Femur (tissue), 1 donor: ENCODE measurements at regions not wholly inside any gene's neighbourhood (a gene's known extent, or its start where the extent isn't known, plus 50 kb on each side); places are given as distances from the start of the nearest gene placed in this dataset.
"Not testable (repeated sequence)": the region's sequence is repeated elsewhere in the genome, so short reads cannot be mapped to it uniquely, and the experiment has no call there.

Experiments
- DNase-seq: peaks from one replicate; pipeline ENCODE4 v3.0.0-alpha.2; 2017

DNA sequence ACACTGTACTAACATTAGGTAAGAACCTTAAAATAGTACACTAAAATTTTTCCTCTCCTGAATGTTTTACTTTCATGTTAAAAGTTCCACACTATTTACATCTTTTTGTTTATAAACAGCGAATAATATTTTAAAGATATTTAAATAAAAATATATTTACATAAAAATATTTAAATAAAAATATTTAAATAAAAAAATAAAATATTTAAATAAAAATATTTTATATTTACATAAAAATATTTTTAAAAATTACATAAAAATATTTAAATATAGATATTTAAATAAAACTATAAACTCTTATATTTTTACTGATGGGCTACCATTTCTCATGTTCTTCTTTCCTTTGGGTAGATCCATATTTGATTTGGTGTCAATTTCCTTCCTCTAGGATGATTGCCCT is 619.0 kb downstream of the ANKRD7 start:
- DNase-seq: no peak

DNA sequence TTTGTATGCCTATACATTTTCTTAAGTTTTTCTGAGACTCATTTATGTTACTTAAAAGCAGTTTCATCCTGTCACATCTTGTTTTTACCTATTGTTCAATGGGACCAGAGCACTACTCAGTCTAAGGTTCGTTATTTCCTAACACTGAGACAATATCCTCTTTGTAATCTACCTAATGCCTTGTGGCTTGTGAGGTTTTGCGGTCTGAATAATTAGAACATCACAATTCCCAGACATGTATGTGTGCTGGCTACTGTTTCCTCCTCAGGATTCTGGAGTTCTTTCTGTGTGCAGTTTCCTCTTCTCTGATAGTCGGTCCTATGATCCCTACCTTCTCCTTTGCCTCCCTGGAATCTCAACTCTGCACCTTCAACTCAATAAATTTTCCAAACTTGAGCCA is 620.2 kb downstream of the ANKRD7 start:
- DNase-seq: no peak

DNA sequence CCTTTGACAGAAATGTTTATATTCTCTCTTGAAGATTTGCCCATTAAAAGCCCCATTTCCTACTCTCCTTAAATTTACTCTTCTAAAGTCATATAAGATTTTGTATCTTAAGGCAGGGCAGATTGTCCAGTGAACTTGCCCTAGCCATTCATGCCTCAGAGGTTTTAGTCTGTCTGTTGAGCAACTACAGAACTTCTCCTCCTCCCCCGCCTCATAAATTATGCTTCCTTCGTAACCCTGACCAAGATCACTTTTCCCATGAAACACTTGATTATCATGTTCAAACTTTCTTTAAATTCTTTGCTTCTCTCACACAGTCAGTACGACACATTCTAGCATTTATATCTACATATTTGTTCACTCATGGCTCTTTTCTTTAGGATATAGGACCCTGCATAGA is 621.3 kb downstream of the ANKRD7 start:
- DNase-seq: no peak

DNA sequence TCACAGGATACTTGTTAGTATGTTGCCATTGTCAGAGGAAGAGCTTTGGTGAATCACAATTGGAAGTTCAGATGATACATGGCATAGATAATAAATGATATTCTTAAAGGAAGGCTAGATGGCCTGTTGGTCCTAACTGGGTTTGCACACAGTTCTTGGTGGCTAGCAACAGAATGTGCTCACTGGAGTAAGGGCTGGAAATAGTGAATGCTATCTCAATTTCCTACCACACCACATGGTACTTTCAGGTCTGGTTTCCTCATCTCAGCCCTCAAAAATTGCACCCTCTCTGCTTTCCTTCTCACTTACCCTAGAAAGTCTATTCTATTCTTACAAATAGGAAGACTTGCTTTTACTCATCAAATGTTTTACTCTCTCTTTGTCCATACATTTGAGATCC is 622.5 kb downstream of the ANKRD7 start:
- DNase-seq: no peak

DNA sequence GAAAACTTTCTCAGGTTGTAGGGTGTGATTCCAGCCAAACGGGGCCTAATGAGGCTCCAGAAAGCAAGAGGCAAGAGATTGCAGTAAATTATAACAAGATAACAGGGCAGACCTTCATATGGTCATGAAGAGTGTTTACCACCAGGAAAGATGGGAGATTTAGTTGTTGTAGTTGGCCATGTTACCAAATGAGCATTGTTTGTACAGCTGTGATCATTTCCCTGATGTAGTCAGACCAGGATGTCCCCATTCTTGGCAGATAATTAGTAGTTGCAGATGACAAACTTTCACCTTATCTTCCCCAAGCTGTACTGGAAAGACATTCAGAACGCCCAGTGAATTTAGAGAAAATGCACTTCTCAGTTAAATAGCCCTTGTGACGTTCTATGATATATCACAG is 630.8 kb downstream of the ANKRD7 start:
- no peak for DNase-seq

DNA sequence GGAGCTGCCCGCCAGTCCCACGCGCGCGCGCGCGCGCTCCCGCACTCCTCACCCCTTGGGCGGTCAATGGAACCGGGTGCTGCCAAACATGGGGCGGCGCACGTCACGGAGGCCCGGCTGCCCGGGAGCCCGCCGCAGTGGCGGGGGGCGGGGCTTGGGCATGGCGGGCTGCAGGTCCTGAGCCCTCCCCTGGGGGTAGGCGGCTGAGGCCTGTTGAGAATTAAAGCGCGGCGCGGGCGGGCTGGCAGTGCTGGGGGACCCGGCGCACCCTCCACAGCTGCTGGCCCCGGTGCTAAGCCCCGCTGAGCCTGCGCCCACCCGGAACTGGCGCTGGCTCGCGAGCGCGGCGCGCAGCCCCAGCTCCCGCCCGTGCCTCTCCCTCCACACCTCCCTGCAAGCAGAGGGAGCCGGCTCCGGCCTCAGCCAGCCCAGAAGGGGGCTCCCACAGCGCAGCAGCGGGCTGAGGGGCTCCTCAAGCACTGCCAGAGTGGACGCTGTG is 634.2 kb downstream of the ANKRD7 start:
- no peak for DNase-seq

DNA sequence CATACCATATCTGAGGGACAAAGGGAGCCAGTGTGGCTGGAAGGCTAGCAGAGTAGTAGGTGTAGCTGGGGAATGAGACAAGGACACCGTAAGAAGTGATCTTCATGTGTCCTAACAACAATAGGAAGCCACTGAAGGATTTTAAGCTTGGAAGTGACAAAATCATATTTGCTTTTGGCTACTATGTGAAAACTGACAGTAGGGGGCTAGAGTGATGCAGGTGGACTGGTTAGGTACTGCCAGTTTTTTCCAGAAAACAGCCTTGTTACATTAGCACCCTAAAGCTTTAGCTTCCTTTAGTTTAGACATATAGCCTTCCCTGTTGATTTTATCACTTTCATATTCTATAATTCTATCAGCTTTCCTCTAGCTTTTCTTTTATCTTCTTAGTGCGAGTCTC is 637.1 kb downstream of the ANKRD7 start:
- DNase-seq: no peak

DNA sequence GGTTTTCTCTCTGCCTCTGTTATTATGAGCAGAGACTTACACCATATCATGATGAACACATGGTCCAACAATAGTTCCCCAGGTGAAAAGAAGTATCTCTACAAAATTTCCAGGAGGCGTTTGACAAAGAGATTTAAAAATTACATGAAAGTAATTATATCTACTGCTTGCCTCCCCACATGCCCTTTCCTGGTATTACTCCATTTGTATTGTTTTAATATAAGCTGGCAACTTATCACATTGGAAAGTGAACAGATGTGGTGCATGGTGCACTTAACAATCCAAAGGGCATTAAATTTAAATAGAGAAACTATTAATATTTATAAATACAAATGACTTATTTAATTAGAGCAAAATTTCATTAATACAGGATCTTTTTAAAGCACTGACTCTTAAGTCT is 638.2 kb downstream of the ANKRD7 start:
- no peak for DNase-seq

DNA sequence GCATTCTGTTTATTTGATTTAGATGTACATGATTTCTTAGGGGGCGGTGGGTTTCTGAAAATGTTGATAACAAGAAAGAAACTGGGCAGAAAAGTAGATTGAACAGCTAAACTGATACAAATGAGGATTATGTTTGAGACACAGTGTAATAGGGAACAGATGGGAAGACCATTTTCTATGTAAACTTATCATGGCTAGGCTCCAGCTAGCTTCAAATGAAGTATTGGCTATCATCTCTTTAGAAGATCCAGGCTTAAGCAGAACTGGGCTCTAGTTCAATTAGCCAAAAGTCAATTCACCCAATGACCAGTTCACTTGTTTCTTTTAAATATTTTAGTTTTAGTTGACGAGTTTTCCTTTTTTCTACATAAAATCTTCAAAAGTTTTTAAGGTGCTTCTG is 639.5 kb downstream of the ANKRD7 start:
- no peak for DNase-seq

DNA sequence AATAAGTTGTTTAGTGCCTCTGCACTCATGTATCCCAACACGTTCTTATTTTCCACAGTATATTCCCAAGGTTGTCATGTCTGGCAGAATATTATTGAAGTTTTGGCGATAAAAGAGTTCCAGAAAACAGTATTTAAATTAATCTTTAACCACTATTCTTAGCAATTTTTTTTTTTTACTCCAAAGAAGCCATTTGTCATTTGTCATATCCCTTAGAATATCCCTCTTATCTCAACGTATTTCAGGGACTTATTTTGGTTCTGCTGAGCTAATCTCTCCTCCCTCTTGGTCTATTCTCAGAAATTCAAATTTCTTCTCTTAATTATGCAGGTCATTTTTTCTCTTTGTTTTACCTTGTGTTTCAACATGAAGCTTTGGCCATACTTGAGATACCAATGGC is 643.4 kb downstream of the ANKRD7 start:
- no peak for DNase-seq

DNA sequence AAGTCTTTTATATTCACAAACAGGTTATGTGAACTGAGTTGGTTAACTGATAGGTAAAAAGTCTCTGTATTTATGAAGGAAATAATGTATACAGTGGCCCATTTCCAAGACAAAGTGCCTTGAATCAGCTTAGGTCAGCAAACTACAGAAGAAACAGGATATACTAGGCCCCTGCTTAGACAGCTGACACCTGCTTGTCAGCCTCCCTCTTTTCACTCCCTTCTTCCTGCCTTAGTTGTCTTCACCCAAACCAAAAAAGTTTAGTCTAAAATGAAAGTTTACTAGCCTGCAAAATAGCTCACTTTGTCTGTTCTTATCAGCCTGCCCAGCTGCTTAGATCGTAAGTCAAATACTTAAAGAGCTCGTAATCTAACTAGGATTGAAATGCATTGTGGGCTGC is 644.6 kb downstream of the ANKRD7 start:
- not testable (repeated sequence) for DNase-seq

DNA sequence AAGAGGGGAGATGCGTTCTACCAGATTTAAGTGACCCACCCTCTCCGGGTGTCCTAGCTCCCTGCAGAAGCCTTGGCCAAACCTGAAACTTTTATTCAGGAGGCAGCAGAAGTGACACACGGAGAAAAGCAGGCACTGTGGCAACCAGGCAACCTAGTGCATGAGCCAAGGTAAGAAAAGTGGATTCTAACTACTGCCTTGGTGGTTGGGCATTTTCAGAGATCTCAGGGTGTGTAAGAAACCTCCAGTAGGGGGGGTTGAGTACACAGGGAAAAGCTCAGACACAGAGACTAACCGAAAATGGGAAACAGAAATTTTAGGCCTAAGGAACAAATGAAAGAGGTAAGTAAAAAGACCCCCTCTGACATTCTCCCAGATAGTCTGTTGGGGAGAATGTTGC is 645.7 kb downstream of the ANKRD7 start:
- no peak for DNase-seq

DNA sequence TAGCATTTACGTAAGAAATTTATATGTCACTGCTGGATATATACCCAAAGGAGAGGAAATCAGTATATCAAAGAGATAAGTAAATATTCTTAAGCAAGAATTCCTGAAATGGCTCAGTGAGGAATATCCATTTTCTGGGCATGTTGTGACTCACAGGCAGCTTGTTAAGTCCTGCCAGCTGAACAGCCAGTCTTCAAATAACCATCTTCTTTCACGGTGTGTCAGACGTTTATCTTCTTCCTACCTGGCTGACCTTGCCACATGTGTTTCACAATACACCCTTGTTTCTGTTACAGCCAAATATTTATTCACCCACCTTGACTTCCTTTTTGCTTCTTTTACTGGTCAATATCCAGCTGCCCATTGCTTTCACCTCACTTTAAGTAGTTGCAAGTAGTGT is 648.1 kb downstream of the ANKRD7 start:
- no peak for DNase-seq

DNA sequence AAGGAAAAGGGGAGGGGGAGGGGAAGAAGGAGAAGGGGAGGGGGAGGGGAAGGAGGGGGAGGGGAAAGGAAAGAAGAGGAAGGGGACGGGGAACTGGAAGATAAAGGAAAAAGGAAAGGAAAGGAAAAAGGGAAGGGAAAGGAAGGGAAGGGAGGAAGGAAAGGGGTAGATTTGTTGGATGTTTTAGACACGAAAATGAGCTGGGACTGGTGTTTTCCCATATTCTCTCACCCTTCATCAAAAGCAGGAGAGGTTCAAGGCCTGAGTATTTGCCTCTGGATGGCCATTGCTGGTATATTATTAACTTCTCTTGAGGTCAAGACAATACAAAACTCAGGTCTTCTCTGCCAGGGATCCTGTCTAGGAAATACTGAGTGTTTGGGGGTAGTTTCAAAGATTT is 652.7 kb downstream of the ANKRD7 start:
- no peak for DNase-seq

DNA sequence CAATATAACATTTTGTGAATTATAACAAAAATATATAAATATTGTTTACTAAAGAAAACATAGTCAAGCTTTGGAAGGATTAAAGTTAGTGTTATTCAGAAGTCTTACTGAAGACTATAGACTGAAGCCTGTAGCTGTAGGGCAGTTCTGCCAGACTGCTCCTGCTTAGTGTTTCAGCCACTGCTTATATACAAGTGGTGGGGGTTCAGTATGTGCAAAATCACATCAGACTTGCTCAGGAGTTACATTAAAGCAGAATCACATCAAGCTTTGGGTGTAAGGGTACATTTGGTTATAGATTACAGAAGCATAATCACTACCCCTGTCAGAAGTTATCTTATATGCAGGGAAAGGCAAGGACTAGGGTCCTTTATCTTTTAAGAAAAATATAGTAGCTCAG is 653.8 kb downstream of the ANKRD7 start:
- no peak for DNase-seq

DNA sequence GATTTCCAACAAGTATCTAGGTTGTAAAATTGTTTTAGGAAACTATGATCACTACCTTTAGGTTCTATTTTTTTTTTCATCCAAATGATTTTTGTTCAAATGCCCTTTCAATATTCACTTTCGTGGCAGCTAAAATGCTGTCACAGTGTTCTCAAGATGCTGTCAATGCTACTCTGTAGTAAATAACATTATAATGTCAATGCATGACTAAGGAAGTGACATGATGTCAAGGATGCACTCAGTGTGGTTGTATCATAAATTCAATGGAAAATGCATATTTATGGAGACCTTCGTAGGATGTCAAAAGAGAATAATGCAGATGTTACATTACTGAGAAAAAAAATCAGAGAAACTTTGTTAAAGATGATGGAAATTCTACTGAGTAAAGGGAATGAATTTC is 673.8 kb downstream of the ANKRD7 start:
- no peak for DNase-seq

DNA sequence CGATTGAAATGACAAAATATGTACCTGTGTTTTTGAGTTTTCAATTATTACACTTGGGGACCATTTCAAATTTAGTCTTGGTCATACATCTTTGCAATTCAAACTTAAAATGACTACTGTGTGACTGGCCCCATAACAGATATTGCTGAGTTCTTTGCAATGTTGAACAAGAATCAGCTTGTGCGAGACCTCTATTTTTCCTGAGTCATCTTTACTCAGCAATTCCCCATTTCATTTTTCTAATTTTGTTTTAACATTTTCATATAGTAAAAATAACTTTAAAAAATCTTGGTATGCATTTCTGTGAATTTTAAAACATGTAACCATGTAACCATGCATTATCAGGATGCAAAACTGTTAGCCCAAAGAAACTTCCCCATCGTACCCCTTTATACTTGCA is 678.1 kb downstream of the ANKRD7 start:
- DNase-seq: no peak

DNA sequence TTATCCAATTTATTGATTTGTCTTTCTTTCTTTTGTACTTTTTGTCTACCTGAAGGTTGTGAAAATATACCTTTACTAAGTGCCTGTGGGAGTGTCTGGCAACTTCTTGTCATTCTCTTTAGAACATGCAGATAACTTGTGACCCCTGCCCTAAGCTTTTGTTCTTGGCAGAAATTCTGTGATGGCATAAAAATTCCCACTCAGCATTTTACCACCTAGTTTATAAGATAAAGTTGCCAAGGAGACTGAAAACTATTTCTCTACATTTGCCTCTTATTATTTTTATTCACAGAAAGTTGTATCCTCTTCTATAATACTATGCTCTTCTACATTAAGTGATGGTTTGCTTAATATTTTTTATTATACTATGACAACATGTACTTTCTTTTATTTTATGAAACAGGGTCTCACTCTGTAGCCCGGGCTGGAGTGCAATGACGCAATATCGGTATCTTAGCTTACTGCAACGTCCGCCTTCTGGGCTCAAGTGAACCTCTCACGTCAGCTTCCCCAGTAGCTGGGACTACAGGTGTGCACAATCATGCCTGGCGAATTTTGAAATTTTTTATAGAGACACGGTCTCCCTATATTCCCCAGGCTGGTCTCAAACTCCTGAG is 683.5 kb downstream of the ANKRD7 start:
- no peak for DNase-seq

DNA sequence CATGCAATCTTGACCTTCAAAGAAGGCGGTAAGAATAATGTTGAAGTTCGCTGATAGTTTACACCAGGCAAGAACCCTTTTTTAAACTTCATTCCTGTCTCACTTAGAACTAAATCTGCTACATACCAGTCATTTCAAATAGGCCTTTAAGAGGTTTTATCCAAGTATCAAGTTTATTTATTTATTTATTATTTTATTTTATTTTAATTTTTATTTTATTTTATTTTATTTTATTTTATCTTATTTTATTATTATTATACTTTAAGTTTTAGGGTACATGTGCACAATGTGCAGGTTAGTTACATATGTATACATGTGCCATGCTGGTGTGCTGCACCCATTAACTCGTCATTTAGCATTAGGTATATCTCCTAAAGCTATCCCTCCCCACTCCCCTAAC is 691.6 kb downstream of the ANKRD7 start:
- not testable (repeated sequence) for DNase-seq

DNA sequence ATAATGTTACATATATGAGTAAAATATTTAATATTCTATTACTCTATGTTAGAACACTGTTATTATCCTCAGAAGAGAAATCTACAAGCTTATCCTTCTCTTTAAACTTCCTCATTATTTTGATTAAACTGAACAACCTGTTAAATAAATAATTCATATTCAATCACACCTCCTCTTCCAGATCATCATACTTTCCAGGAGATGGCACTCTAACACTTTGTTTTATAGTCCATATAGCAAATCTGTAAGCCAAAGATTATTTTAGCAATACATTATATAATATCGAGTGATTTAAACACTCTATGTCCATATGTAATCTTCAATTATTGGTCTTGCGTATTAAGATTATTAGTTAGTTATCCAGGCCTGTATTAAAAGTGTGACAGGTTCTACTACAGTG is 694.1 kb downstream of the ANKRD7 start:
- no peak for DNase-seq

DNA sequence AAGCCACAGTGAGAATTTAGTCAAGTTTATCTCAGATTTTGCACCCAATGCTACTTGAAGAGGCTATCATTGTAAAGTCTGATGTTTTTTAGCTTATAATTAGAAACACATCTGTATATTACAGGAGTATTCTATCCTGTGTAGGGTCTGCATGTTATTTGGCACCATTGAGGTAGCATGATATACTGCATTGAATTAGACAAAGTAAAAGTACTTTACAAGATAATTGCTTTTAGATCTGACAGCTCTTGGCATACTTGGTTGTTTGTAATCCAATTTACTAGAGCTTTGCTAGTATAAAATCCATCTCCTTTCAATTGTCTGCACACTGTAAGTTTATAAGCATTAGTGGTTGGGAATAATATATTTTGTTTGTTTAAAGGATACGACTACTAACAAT is 714.3 kb downstream of the ANKRD7 start:
- DNase-seq: no peak

DNA sequence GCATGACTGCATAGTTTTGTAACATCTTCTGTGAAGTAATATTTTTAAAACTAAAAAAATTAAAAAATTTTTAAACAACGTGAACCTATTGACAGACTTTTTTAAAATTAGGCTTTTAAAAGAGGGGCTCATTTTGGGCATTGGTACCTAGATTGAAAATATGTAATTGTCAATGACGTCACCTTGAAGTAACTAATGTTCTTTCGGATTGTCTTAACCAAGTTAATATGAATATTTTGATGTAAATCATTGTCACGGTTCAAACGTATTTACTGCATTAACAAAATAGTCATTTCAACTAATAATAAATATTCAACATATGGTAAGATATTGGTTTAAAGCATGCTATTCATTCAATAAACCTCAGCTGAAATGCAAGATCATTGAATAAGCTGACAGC is 719.8 kb downstream of the ANKRD7 start:
- no peak for DNase-seq

DNA sequence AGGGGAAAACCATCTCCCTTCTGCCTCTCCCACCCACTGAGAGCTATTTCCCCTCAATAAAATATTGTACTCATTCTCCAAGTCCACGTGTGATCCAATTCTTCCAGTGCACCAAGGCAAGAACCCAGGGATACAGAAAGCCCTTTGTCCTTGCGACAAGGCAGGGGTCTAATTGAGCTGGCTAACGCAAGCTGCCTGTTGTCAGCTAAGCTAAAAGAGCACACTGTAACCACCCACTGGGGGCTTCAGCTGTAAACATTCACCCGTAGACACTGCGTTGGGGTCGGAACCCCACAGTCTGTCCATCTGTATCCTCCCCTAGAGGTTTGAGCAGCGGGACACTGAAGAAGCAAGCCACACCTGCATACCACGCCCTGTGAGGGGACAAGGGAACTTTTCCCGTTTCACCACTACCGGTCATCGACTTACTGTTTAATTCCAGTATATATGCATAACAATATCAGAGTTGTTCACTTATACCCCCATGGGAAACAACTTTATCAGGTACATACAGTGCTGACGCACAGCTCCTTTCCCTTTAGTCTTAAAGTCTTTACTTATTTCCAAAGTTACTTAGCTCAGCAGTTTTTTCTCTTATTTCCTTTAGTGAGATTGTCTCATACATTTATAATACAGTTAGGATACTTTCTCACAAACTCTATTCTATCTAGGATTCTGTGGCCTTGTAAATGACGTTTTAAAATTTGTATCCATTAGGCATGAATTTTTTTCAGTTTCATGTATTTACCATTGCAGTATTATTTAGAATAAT is 721.6 kb downstream of the ANKRD7 start:
- no peak for DNase-seq

DNA sequence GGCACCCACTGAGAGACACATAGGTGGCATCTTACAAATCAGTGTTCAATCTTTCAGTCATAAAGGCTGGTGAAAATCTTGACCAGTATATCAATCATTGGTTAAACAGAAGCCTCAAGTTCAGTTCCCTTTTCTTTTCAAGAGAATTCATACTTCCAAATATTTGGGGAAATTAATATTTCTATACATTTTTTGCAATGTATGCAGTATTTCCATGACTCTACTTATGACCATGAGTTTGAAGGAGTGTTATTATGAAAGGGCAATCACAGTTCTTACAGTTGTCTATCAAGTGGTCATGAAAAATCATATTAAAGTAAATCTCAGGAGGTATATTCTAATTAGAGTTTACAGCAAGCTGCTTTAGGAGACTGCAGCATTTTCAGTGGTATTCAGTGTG is 724.0 kb downstream of the ANKRD7 start:
- no peak for DNase-seq

DNA sequence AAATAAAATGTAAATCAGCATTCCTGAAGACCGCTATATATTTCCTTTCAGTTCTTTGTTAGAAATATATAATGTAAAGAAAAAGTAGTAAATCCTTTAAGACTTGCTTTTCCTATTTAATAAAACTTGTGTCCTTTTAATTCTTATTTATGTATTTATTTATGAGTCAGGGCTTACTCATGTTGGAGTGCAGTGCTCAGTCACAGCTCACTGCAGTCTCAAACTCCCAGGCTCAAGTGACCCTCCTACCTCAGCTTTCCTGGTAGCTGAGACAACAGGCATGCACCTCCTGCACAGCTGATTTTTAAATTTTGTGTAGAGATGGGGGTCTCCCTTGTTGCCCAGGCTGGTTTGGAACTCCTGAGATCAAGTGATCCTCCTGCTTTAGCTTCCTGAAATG is 724.5 kb downstream of the ANKRD7 start:
- no peak for DNase-seq
